Osteocyte (in vitro differentiated cells): ENCODE measurements at regions not wholly inside any gene's neighbourhood (a gene's known extent, or its start where the extent isn't known, plus 50 kb on each side); places are given as distances from the start of the nearest gene placed in this dataset.

ENCODE experiments used
- DNase-seq: peaks from one replicate; pipeline ENCODE4 v3.0.0; 2021; ENCODE audit warnings: mixed read lengths; ENCODE audit not compliant: unreplicated experiment; ENCODE audit errors: extremely low spot score
- H3K27ac Mint-ChIP-seq: one replicate; pipeline ENCODE4 v1.8.0; 2021; ENCODE audit warnings: mild to moderate bottlenecking, mixed read lengths; ENCODE audit not compliant: unreplicated experiment
- H3K27me3 Mint-ChIP-seq: one replicate; pipeline ENCODE4 v1.8.0; 2021; ENCODE audit warnings: mixed read lengths; ENCODE audit not compliant: unreplicated experiment
- H3K36me3 Mint-ChIP-seq: one replicate; pipeline ENCODE4 v1.8.0; 2021; ENCODE audit warnings: mixed read lengths; ENCODE audit not compliant: unreplicated experiment
- H3K4me1 Mint-ChIP-seq: one replicate; pipeline ENCODE4 v1.8.0; 2021; ENCODE audit warnings: mixed read lengths; ENCODE audit not compliant: unreplicated experiment
- H3K4me3 Mint-ChIP-seq: one replicate; pipeline ENCODE4 v1.8.0; 2021; ENCODE audit warnings: mild to moderate bottlenecking, moderate library complexity, mixed read lengths; ENCODE audit not compliant: unreplicated experiment
- H3K9me3 Mint-ChIP-seq: one replicate; pipeline ENCODE4 v1.8.0; 2021; ENCODE audit warnings: mixed read lengths; ENCODE audit not compliant: unreplicated experiment
- TF ChIP-seq, protein P1 (sequence below): fragments of 200-600 bp; sonication (generic); IDR thresholded peaks from 2 replicates; pipeline ENCODE4 v1.5.0; 2021; ENCODE audit warnings: antibody characterized with exemption, mild to moderate bottlenecking, moderate library complexity

DNA sequence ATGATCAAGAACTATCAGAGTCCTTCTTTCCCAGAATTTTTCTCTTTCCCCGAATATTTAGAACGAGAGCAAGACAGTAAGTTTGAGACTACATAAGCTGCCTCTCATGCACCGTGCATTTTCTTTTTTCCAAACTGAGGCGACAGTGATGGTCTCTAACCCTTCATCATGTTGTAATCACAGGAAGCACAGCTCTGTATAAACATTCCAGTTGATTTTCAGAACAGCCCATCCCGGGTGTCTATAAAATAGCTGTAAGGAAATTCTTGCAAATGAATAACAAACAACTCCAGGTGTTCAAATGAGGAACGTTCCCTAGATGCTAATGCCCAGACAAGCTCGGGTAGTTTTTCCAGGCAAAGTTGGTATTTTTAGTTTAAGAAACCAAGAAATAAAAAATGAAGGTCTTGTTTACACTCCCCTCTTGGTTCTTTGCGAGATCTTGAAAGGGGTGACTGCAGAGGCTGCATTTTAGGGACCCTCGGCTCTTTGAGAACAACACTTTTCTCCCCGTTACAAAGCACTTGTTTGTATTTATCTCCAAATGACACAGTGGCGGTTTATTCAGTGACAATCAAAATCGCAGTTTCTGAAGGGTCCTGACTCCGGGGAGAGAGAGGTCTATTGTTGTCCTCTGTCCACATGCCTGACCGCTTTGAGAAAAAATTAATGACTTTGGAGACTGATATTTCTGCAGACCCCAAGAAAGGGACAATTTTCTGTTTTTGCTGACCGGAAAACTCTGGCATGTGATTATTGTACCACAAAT is 101.1 kb upstream of the NCK2 start:
- Mint-ChIP-seq H3K27ac (no peak overlapping the region), H3K4me3 (no peak overlapping the region), H3K36me3 (no peaks in the 10 kb centered on the region), H3K4me1 (peaks cover 3% of the 10 kb centered on the region), H3K9me3 (no peaks in the 10 kb centered on the region), H3K27me3 (peaks cover 49% of the 10 kb centered on the region)
- TF ChIP-seq, protein P1, sequence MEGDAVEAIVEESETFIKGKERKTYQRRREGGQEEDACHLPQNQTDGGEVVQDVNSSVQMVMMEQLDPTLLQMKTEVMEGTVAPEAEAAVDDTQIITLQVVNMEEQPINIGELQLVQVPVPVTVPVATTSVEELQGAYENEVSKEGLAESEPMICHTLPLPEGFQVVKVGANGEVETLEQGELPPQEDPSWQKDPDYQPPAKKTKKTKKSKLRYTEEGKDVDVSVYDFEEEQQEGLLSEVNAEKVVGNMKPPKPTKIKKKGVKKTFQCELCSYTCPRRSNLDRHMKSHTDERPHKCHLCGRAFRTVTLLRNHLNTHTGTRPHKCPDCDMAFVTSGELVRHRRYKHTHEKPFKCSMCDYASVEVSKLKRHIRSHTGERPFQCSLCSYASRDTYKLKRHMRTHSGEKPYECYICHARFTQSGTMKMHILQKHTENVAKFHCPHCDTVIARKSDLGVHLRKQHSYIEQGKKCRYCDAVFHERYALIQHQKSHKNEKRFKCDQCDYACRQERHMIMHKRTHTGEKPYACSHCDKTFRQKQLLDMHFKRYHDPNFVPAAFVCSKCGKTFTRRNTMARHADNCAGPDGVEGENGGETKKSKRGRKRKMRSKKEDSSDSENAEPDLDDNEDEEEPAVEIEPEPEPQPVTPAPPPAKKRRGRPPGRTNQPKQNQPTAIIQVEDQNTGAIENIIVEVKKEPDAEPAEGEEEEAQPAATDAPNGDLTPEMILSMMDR = no peak
- no peak for DNase-seq

- Mint-ChIP-seq H3K4me3 (no peak overlapping the region), H3K4me1 (peaks cover 3% of the 10 kb centered on the region), H3K9me3 (no peaks in the 10 kb centered on the region), H3K27me3 (peaks cover 54% of the 10 kb centered on the region), H3K27ac (no peak overlapping the region), H3K36me3 (no peaks in the 10 kb centered on the region)
- DNase-seq = no peak
- TF ChIP-seq, protein P1 = no peak
These were observed 103.3 kb upstream of the NCK2 start for GRCh38 chr2:105641389-105641811.

DNA sequence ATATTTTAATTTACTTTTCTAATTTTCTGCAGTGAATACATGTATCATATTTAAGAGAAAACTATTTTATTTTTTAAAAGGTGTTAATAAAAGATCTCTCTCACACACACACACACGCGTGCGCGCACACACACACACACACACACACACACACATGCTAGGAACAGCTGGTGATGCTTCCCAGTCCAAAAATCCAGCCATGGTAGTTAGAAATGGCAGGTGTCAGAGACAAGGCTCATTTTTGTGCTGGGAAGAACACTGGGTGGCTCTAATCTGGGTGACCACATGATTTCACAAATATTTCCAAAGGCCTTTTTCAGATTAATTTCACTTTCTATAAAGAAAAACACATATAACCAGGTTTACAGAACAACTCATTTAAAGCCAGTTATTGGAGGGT is 104.5 kb upstream of the NCK2 start:
- TF ChIP-seq, protein P1 = no peak
- no peaks in the 10 kb centered on the region for H3K36me3 Mint-ChIP-seq
- H3K4me1 Mint-ChIP-seq = peaks cover 3% of the 10 kb centered on the region
- no peak overlapping the region for H3K4me3 Mint-ChIP-seq
- H3K27ac Mint-ChIP-seq = no peak overlapping the region
- no peaks in the 10 kb centered on the region for H3K9me3 Mint-ChIP-seq
- H3K27me3 Mint-ChIP-seq = peaks cover 57% of the 10 kb centered on the region
- DNase-seq = no peak

GRCh38 chr2:105636109-105636740 is 108.5 kb upstream of the NCK2 start:
- H3K4me1 Mint-ChIP-seq = no peaks in the 10 kb centered on the region
- TF ChIP-seq, protein P1 = no peak
- no peak for DNase-seq
- H3K36me3 Mint-ChIP-seq = no peaks in the 10 kb centered on the region
- no peak overlapping the region for H3K4me3 Mint-ChIP-seq
- H3K27ac Mint-ChIP-seq = no peak overlapping the region
- H3K27me3 Mint-ChIP-seq = peaks cover 65% of the 10 kb centered on the region
- H3K9me3 Mint-ChIP-seq = no peaks in the 10 kb centered on the region

GRCh38 chr2:105635564-105635963 is 109.1 kb upstream of the NCK2 start:
- DNase-seq = peak; percentile 44
- H3K9me3 Mint-ChIP-seq = no peaks in the 10 kb centered on the region
- TF ChIP-seq, protein P1 = no peak
- peaks cover 69% of the 10 kb centered on the region for H3K27me3 Mint-ChIP-seq
- no peaks in the 10 kb centered on the region for H3K36me3 Mint-ChIP-seq
- no peak overlapping the region for H3K27ac Mint-ChIP-seq
- H3K4me1 Mint-ChIP-seq = no peaks in the 10 kb centered on the region
- H3K4me3 Mint-ChIP-seq = no peak overlapping the region
